SHP77 treated with DMSO at 0.1 percent for 48 hours (cell line): ENCODE measurements at regions not wholly inside any gene's neighbourhood (a gene's known extent, or its start where the extent isn't known, plus 50 kb on each side); places are given as distances from the start of the nearest gene placed in this dataset.
"Not testable (repeated sequence)": the region's sequence is repeated elsewhere in the genome, so short reads cannot be mapped to it uniquely, and the experiment has no call there.

ENCODE experiments used
- DNase-seq: peaks from one replicate; lab custom pipeline; 2025; lab: John Stamatoyannopoulos, UW

GRCh38 chr7:3094701-3095445 is 51.2 kb upstream of the CARD11 start:
- no peak for DNase-seq

GRCh38 chr7:3097734-3098133 is 54.1 kb upstream of the CARD11 start:
- no peak for DNase-seq

GRCh38 chr7:3102159-3102558 is 58.5 kb upstream of the CARD11 start:
- DNase-seq = no peak

- DNase-seq = no peak
Observed at GRCh38 chr7:3103614-3104398, 60.1 kb upstream of the CARD11 start.

- DNase-seq = no peak
Observed at GRCh38 chr7:3105856-3106255, 62.2 kb upstream of the CARD11 start.

GRCh38 chr7:3106361-3106826 is 62.7 kb upstream of the CARD11 start:
- no peak for DNase-seq

- no peak for DNase-seq
Observed at GRCh38 chr7:3107228-3107763, 63.6 kb upstream of the CARD11 start.

- no peak for DNase-seq
Observed at GRCh38 chr7:3107889-3108570, 64.4 kb upstream of the CARD11 start.

- no peak for DNase-seq
Observed at GRCh38 chr7:3109311-3109915, 65.7 kb upstream of the CARD11 start.

- no peak for DNase-seq
Observed at GRCh38 chr7:3112479-3113134, 68.9 kb upstream of the CARD11 start.

- DNase-seq = no peak
Observed at GRCh38 chr7:3114917-3115316, 71.2 kb upstream of the CARD11 start.

GRCh38 chr7:3117081-3117480 is 73.4 kb upstream of the CARD11 start:
- no peak for DNase-seq

- no peak for DNase-seq
Observed at GRCh38 chr7:3117488-3118231, 74.0 kb upstream of the CARD11 start.

- DNase-seq = not testable (repeated sequence)
Observed at GRCh38 chr7:3119352-3119927, 75.8 kb upstream of the CARD11 start.

GRCh38 chr7:3119963-3120362 is 76.3 kb upstream of the CARD11 start:
- no peak for DNase-seq

- DNase-seq = no peak
Observed at GRCh38 chr7:3120513-3120912, 76.8 kb upstream of the CARD11 start.

GRCh38 chr7:3128857-3129490 is 85.3 kb upstream of the CARD11 start:
- no peak for DNase-seq

- no peak for DNase-seq
Observed at GRCh38 chr7:3133811-3134385, 90.2 kb upstream of the CARD11 start.

- DNase-seq = no peak
Observed at GRCh38 chr7:3134745-3135144, 91.1 kb upstream of the CARD11 start.

GRCh38 chr7:3135626-3136025 is 92.0 kb upstream of the CARD11 start:
- no peak for DNase-seq
